Neural crest cell (in vitro differentiated cells): ENCODE measurements at regions not wholly inside any gene's neighbourhood (a gene's known extent, or its start where the extent isn't known, plus 50 kb on each side); places are given as distances from the start of the nearest gene placed in this dataset.
A peak's percentile ranks its signal among the peaks of the same experiment; 100 is the strongest.

Experiments
- DNase-seq: peaks from one replicate; pipeline ENCODE4 v3.0.0; 2021; ENCODE audit warnings: low read depth, mixed read lengths, low spot score
- H3K27ac Mint-ChIP-seq: one replicate; pipeline ENCODE4 v1.8.0; 2021; ENCODE audit warnings: mild to moderate bottlenecking, mixed read lengths; ENCODE audit not compliant: unreplicated experiment
- H3K27me3 Mint-ChIP-seq: 2 replicates; pipeline ENCODE4 v1.8.0; 2021; ENCODE audit warnings: low read depth, mild to moderate bottlenecking, mixed read lengths
- H3K36me3 Mint-ChIP-seq: 2 replicates; pipeline ENCODE4 v1.8.0; 2021; ENCODE audit warnings: low read depth, mild to moderate bottlenecking, mixed read lengths
- H3K4me1 Mint-ChIP-seq: 2 replicates; pipeline ENCODE4 v1.8.0; 2021; ENCODE audit warnings: mixed read lengths
- H3K4me3 Mint-ChIP-seq: one replicate; pipeline ENCODE4 v1.8.0; 2021; ENCODE audit warnings: mild to moderate bottlenecking, mixed read lengths
- H3K9me3 Mint-ChIP-seq: 2 replicates; pipeline ENCODE4 v1.8.0; 2021; ENCODE audit warnings: mixed read lengths
- TF ChIP-seq, protein P1 (sequence below): fragments of 200-600 bp; sonication (generic); conservative IDR thresholded peaks from 2 replicates; pipeline ENCODE4 v1.5.0; 2021; ENCODE audit warnings: antibody characterized with exemption, mild to moderate bottlenecking

DNA sequence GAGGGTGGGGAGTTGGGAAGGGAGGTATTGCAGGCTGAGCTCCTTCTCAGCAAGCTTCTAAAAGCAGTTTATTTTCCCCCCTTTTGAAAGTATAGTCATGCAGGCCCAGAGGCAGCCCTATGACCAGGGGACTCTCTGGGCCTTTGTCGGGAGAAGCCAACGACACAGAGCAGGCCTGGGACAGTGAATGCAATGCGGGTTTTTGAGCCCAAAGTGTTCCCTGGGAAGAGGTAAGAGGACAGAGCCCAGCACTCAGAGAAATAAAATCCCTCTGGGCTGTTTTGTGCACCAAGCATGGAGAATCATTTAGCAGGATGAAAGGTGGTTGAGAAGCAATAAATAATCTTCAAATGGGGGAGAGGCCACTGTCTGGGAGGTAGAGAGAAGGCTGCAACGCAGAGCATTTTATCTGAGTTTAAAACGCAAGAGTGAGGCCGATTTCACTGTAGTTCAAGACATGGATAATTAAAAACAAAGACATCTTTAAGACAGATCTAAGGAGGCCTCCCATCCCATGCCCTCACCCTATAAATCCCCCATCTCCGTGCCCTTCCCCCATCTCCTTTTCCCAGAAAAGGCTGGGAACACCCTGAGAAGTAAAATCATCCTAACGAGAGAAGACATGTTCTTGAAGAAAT, 237.5 kb downstream of the CDC5L start:
- H3K9me3 Mint-ChIP-seq, result no peaks in the 10 kb centered on the region
- H3K4me3 Mint-ChIP-seq, result no peak overlapping the region
- peaks cover 41% of the 10 kb centered on the region for H3K4me1 Mint-ChIP-seq
- DNase-seq, result no peak
- TF ChIP-seq, protein P1, sequence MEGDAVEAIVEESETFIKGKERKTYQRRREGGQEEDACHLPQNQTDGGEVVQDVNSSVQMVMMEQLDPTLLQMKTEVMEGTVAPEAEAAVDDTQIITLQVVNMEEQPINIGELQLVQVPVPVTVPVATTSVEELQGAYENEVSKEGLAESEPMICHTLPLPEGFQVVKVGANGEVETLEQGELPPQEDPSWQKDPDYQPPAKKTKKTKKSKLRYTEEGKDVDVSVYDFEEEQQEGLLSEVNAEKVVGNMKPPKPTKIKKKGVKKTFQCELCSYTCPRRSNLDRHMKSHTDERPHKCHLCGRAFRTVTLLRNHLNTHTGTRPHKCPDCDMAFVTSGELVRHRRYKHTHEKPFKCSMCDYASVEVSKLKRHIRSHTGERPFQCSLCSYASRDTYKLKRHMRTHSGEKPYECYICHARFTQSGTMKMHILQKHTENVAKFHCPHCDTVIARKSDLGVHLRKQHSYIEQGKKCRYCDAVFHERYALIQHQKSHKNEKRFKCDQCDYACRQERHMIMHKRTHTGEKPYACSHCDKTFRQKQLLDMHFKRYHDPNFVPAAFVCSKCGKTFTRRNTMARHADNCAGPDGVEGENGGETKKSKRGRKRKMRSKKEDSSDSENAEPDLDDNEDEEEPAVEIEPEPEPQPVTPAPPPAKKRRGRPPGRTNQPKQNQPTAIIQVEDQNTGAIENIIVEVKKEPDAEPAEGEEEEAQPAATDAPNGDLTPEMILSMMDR, result no peak
- no peaks in the 10 kb centered on the region for H3K36me3 Mint-ChIP-seq
- peak overlapping the region; percentile 47 for H3K27ac Mint-ChIP-seq
- H3K27me3 Mint-ChIP-seq, result no peaks in the 10 kb centered on the region

DNA sequence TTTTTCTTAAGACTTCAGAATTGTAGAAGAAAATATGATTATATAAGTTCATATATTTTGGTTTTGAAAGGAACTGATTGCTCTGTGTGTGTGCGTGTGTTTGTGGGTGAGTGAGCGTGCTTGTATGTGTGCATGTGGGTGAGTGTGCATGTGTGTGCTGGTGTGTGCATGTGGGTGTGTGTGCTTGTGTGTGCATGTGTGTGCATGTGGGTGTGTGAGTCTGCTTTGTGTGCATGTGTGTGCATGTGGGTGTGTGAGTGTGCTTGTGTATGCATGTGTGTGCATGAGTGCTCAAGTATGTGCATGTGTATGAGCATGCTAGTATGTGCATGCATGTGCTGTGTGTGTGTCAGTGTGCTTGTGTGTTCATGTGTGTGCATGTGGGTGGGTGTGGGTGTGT, 238.5 kb downstream of the CDC5L start:
- H3K4me3 Mint-ChIP-seq, result no peak overlapping the region
- no peak for DNase-seq
- TF ChIP-seq, protein P1, result no peak
- no peaks in the 10 kb centered on the region for H3K27me3 Mint-ChIP-seq
- H3K9me3 Mint-ChIP-seq, result no peaks in the 10 kb centered on the region
- H3K36me3 Mint-ChIP-seq, result no peaks in the 10 kb centered on the region
- H3K27ac Mint-ChIP-seq, result peak overlapping the region; percentile 65
- H3K4me1 Mint-ChIP-seq, result peaks cover 41% of the 10 kb centered on the region

DNA sequence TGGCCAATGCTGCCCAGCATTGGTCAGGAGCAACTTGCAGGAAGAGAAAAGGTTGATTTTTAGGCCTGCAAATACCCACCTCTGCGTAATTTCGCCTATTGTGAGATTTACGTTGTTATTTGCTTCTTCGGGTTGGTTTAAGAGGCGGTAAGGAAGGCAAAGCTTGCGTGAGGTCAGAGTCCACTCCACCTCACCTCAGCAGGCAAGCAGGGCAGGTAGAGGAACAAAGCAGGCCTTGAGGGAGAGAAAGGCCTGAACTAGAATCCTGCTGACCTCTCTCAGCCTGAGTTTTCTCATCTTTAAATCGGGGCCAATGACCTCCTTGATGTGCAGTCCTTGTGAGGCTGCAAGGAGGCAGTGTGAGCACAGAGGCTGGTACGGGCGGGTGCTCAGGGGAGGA, 239.1 kb downstream of the CDC5L start:
- no peak overlapping the region for H3K4me3 Mint-ChIP-seq
- no peaks in the 10 kb centered on the region for H3K27me3 Mint-ChIP-seq
- H3K27ac Mint-ChIP-seq, result peak overlapping the region; percentile 20
- peaks cover 41% of the 10 kb centered on the region for H3K4me1 Mint-ChIP-seq
- DNase-seq, result no peak
- TF ChIP-seq, protein P1, result no peak
- H3K36me3 Mint-ChIP-seq, result no peaks in the 10 kb centered on the region
- no peaks in the 10 kb centered on the region for H3K9me3 Mint-ChIP-seq

DNA sequence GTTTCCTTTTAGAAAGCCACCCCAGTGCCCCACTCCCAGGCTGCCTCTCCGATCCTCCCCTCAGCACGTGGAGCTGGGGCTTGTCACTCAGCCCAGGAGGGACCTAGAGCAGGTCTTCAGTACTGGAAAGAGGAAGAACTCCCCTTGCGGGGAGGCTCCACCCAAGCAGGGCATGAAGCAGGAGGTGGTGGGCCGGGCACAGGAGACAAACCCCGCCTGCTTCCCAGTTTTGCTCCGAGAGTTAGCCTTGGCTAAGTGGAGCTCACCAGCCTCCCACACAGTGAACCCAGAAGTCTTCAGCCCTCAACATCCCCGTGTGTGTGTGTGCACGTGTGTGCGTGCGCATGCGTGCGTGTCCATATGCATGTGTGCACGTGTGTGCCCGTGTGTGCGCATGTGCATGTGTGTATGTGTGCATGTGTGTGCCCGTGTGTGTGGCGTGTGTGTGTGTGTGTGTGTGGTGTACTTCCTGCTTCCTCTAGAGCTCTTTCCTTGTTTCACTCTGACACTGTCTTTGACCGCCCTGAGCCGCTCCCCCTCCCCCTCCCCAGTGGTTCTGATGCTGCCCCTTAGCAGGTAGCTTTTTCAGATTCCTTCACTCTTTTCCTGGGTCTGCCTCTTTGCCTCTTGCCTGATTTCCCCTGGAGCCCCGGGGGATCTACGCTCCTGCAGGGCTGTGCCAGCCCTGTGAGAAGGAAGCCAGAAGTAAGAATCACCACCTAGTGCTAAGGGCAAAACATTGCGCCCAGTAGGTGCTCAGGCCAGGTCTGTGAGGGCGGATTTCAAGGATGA, 239.8 kb downstream of the CDC5L start:
- Mint-ChIP-seq H3K4me3 (no peak overlapping the region), H3K27me3 (no peaks in the 10 kb centered on the region), H3K4me1 (peaks cover 41% of the 10 kb centered on the region), H3K27ac (peak overlapping the region; percentile 64), H3K36me3 (no peaks in the 10 kb centered on the region), H3K9me3 (no peaks in the 10 kb centered on the region)
- DNase-seq, result no peak
- TF ChIP-seq, protein P1, result no peak

DNA sequence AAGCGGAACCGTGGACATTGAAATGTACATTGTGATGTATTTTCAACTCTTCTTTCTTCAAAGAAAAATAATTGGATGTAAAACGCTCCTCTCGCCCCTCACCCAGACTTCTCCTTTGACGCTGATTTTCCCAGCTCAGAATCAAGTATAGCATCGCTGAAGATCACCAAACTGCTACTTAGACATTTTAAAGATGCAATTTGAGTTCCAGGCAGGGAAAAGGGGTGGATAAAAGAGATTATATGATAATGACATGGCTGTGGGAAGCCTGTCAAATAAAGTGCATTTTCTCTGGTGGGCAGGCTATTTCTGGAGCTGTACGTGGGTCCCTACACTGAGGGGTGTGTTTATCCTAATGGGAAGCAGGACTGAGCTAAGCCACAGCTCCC, 240.4 kb downstream of the CDC5L start:
- H3K36me3 Mint-ChIP-seq, result no peaks in the 10 kb centered on the region
- H3K4me3 Mint-ChIP-seq, result no peak overlapping the region
- H3K4me1 Mint-ChIP-seq, result peaks cover 41% of the 10 kb centered on the region
- H3K27me3 Mint-ChIP-seq, result no peaks in the 10 kb centered on the region
- H3K27ac Mint-ChIP-seq, result no peak overlapping the region
- no peaks in the 10 kb centered on the region for H3K9me3 Mint-ChIP-seq
- no peak for DNase-seq
- TF ChIP-seq, protein P1, result no peak
